HG02852 (cell line): ENCODE measurements at regions not wholly inside any gene's neighbourhood (a gene's known extent, or its start where the extent isn't known, plus 50 kb on each side); places are given as distances from the start of the nearest gene placed in this dataset.

Experiments used
- ATAC-seq: cut with Tn5 transposase; IDR thresholded peaks from one replicate; pipeline ENCODE4 v1.9.1; 2021; ENCODE audit warnings: mild to moderate bottlenecking, moderate library complexity; ENCODE audit not compliant: unreplicated experiment

DNA sequence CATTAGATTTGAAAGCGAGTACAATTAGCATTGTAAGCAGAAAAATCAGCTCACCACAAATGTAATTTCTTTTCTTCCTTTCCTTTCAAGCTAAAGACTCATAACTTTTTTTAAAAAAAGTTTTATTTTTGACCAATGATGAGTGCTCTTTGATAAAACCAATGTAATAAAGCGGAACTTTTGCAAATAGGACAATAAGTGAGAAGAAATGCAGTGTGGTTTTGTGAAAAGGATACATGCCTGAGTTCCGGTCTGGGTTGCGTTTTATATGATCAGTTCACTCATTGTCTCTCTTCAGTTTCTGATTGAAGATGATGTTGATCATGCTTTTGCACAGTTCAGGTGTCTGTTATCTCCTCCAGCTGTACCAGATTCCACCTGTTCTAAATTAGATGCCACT, 274.4 kb downstream of the KLF12 start:
- no peak for ATAC-seq

DNA sequence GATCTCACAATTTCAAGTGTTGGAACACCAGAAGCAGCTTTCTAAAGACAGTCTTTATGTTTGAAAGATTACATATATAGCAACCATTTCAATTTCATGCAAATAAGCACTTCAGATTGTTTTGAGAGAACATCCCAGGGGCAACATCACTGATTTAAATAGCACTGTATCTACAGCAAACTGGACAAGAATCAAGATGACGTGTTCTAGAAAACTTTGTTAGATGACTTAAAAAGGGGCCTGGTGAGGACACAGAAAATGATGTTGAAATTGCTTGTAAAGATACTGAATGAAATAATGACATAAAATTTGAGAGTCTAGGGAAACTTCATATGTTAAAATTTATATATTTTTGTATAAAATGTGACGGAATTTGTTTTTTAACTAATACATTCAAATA, 277.1 kb downstream of the KLF12 start:
- ATAC-seq: no peak

DNA sequence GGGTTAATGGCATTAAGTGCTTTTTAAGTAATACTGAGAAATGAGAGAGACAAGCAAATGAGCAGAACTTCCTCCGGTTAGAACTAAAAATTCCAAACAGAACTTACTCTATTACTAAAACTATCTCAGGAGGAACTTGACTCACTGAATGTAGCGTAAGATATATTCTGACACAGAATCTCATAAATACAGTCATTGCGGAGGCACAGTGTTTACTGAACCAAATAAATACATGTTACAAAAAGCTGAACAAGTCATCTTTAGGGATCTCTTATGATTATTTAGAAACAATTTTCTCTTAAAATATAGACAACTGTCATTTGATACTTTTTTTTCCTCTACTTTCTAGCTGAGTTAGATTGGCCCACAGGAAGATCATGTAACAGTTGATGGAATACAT, 283.1 kb downstream of the KLF12 start:
- peak; percentile 61 for ATAC-seq

DNA sequence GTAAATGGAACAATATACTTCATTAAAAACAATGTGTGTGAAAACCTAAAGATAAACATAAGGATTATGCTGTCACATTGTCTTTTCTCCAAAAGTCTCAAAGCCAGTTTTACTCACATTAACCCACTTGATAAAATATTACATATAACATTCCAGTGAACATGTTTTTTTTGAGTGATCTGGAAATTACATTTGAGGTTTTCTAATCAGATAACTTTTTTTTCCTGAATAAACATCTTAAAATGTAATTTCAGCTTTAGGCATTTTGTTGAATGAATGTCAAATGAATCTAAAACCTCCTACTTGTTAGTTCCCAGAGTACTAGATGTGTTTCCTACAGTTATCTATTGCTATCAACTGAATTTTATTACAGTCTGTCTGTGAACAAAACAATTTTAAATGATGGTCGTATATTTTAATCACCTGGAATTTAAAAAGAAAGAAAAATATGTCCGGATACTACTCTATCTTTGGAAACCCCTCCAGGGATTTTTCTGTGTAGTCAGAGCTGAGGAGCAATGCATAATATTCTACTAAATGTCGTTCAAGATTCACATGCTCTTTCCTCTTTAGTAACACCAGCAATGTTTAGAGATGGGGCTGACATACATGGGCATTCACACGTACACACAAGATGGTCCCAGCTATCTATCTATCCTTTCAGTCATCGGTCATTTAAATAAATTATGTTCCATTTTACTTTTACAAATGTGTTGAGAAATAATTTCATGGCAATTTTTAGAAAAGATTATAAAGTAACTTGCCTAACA, 283.9 kb downstream of the KLF12 start:
- no peak for ATAC-seq

DNA sequence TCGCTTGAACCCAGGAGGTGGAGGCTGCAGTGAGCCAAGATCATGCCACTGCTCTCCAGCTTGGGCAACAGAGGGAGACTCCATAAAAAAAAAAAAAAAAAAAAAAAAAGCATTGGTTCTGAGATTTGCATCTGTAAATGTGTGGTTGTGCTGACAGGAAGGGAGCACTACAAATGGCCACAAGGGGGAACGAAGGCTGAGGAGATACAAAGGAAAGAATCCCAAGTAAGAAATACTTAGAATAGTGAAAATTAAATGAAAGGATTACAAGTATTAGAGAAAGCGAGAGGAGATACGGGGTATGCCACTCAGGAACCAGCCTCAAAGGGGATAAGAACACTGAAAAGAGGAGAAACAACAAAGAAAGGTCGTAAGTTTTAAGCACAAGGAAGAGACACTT, 284.9 kb downstream of the KLF12 start:
- ATAC-seq: peak; percentile 67

DNA sequence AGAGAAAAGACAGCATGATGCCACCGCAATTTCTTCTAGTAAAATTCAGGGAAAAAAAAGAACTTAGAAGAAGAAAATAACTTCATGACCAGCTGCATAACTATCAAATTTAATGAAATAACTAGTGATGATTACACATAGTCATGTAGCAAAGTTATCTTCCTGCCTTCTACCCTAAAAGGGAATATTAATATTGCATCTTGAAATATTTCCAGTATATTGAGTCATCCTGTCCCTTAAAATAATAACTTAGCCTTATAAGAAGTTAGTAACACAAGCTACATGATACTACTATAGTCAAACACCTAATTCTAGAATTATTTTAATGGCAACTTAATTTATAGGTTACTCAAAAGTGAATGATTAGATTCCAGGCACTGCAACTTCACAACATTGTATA, 289.2 kb downstream of the KLF12 start:
- no peak for ATAC-seq

DNA sequence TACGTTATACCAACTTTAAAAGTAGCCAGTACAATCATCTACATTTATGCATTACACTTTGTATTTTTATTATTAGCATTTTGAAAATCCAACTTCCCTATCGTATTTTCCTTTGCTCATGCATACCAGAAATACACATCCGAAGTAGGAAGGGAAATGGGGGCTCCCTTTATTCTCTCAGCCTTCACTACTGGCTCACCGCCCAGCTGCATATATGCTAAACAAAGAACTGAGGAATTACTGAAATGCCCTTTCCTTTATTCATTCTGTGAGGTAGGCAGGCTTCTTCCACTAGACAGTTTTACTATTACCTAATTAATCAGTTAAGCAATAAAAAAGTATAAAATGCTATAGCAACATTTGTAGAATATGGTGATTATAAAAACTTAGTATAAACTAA, 291.6 kb downstream of the KLF12 start:
- ATAC-seq: no peak

DNA sequence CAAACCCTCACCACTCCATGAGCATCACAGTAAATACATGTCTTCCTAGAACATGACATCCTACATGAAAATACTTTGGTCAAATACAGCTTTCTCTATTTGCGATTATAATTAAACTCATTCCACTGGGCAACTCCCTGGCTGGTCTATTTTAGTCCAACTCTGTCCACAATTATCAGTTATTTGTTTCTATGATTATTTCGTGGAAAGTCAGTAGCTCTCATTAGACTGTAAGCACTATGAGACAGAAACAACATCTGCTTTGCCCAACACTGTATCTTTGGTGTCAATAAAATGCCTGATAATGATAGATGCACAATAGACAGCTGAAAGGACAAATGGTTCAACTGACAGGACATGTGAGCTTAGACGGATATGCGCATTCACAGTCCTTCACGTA, 292.0 kb downstream of the KLF12 start:
- ATAC-seq: no peak

DNA sequence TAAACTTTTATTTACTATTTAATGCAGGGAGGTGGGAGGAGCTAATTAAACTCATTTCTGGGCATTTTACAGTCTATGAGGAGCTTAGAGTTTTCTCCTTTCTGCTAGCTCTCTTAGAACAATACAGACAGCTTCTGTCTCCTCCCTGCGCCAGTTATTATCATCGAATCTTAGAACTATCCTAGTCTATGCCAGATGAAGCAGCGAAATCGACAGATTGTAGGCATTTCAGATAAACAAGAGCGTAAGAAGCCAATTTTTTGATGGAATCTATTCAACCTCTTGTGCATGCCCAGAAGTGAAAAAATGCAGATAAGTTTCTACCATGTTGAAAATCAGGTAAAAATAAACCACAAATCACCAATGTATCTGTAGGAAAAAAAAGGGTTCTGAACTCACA, 297.1 kb downstream of the KLF12 start:
- no peak for ATAC-seq

DNA sequence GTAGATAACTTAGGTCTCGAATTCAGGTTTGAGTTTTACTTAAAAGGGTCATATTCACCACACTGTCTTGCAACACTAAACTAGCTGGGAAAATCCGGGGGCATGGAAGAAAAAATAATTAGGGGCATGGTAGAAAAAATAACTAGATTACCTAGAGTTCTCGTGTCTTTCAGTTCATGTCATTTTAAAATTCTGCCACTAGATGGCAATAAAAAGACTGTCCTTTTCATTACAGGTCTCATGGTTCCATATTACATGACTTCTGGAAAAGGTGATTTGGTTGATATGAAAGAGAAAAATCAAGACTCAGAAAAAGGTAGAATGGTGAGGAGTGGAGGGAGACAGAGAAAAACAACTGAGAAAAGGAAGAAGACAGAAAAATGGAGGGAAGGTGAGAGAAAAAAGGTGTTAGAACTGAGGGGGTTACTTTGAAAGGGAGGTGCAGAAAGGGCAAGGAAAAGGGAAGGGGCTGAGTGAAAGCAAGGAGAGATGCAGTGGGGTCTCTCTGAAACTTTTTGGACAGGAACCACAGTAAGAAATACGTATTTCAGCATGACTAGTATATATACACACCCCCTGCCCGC, 299.0 kb downstream of the KLF12 start:
- ATAC-seq: peak; percentile 72

DNA sequence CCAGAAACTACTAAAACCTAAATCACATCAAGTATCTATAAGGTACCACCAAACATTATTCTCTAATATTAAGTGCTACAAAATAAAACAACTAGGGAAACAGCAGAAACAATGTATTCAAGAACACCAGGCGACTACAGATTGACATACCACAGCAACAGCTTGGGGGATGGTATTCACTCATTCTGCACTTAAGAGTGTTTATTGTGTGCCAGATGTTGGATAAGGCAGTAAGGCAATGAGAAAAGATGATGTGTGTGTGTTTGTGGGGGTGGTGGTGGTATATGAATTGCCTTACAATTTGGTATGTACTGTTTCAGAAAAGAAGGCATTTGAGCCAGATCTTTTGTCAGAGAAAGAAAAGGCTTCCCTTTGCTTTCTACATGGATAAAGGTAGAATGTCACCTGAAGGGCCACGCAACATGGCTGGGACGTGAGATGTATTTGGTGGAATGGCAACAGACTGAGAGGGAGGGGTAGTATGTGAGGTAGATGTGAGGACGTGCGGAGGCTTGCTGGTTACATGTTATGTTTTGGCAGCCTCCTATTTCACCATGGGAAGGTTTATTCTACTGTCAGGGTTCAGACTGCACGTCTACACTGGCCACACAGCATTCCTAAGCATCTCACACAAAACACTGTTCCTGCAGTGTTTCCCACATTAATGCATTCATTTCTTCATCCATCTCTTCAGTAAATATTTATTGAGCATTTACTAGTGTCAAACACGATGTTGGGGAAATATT, 300.7 kb downstream of the KLF12 start:
- no peak for ATAC-seq

DNA sequence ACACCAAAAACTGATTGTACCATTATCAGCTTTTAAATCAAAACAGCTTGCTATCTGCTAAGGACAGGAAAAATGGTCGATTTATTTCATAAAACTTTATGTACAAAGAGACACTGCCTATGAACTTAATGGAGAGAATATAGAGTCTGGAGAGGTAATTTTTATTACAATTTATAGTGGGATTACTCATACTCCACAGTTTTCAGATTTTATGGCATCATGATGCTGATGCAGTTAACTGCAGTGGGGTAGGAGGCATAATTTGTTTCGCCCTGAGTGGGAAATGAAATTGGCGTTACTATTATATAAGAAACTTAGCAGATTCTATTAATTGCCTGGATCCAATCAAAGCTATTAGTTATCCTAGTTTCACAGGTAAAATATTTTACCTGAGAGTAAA, 301.4 kb downstream of the KLF12 start:
- ATAC-seq: no peak

DNA sequence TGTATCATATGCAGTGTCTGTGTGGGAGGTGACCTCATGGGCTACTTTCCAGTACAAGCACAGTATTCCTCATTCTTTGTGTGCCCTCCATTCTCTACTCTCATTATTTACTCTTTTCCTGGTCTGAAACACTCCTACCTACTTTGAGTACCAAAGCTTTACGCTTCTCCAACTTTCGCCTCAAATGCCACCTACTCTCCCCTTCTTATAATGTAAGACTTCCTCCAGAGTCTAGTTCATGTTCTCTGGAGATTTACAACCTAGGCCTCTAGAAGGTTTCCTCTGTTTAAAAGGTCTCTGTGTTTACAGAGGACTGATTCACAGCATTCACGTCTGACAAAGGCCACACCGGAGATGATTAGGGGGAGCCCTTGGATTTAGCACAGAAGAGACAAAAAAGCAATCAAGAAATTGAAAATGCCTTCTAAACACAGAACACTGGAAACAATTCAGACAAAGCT, 302.0 kb downstream of the KLF12 start:
- ATAC-seq: no peak

DNA sequence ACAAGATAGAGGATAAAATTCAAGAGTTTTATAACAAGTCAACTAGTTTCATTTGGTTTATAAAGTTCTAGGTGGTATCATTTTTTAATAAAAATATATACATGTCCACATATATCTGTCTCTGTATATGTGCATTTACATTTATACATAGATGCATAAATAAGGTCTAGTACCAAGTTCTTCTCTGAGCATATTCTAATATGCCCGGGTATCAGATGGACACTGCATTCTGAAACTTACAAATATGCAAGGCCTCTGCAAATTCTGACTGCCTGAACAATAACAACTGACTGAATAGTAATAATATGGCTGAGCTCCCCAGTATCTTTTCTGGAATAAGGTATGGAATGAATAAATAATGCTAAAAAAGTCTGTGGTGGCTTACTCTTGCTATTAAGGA, 304.8 kb downstream of the KLF12 start:
- ATAC-seq: no peak

DNA sequence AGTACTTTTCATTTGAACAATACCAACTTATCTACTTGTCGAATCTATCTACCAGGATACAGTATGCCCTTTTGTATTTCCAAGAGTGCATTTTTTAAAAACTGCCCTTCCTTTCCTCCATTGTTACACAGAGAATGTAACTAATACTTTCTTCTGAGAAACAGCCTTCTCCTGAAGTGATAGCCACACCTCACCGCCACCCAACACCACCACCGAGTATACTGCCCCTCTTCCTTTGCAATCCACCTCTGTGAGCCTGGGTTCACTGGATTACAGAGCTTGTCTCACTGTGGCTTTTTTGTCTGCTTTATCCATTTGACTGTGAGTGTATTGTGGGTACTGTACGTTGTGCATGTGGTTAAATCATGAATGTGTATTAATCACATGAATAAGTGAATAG, 305.4 kb downstream of the KLF12 start:
- no peak for ATAC-seq

DNA sequence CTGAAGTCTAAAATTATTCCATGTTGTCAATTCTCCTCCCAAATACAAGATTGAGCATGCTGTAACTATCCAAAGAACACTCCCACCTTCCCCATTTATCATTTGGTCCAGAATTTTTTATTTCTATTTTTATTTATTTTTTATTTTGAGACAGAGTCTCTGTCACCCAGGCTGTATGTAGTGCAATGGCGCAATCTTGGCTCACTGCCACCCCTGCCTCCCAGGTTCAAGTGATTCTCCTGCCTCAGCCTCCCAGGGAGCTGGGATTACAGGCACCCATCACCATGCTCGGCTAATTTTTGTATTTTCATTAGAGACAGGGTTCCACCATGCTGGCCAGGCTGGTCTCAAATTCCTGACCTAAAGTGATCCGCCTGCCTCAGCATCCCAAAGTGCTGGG, 306.8 kb downstream of the KLF12 start:
- ATAC-seq: no peak

DNA sequence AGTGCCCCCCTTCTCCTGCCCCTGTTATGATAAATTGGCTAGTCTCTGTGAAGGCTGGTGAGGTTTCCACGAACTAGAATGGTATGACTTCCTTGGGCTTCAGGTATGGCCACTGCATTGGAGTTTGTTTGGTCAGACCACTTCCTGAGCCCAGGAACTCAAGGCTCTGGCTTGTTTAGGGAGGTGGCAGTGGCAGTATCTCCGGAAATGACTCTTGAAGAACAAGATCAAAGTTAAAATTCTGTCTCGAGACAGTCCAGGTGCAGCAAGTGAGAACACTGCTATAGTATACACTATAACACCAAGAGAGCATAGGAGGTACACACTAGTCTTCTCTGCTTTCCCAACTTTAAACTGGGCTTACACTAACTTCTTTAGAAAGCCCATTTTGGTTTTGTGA, 309.1 kb downstream of the KLF12 start:
- ATAC-seq: no peak

DNA sequence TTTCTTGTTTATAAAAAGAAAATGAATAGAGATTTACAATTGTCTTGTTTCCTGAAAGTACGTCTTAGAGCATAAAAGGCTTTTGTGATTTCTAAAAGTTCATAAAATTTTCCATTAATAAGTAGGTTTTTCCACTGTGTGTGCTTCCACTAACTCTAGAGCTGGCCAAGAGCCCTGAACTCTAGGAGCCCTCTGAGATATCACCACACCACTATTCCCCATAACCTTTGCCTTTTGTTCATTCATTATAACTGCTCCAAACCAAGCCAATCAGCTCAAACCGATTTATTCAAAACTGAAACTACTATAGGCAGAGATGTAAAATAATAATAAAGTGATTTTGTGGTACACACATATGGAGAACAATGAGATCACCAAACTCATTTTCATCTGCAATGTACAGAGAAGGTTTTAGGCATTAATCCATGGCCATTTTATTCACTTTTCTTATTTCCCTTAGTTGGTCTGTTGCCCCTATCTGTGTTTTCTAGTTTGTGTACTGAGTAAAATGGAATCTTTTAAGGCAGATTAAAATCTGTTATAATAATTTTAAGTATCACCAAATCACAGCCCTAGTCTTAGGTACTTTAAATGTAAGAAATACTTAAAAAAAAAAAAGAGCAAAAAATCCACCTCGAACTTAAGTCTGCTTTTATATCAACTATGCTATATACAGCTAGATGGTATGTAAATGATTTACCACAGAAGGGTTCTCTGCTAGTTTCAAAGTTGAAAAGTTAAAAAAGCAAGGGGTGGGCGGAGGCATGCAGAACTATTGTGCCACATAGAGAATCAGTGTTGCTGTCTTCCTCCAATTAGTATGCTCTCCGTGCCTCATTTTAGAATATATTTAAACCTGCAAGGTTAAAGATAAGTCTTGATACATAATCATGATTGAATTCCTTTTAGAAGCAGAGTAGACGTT, 311.3 kb downstream of the KLF12 start:
- no peak for ATAC-seq

DNA sequence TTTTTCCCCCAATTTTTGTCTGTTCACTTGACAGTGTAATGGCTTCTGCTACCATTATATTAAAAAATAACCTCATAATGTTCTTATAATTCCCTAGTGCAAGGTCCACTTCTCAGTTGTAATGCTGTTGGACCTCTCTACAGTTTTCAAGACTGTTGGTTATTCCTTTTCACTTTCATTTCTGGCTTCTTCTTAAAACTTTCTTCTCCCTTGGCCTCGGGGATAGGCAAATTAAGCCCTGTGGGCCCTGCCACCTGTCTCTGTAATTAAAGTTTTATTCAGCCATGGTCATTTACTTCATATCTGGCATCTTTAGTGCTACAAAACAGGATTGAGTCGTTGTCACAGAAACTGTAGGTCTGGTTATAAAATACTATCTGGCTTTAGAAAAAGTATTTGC, 313.5 kb downstream of the KLF12 start:
- ATAC-seq: peak; percentile 78

DNA sequence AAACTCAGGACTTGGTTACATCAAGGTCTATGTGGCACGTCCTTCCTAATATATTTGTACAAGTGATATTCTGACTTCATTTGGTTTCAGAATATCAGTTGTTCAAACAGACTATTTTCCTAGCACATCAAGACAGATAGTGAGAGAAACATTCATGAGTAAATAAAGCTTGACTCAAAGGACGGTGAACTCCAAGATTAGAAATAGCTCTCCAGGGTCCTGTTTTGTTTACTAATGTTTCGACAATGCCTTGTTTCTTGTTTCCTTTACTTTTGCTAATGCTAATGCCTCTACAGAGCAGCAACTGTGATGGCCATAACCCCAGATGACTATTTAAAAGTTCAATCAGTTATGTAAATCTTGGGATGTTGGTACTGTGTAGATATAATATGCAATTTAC, 313.9 kb downstream of the KLF12 start:
- ATAC-seq: peak; percentile 2

DNA sequence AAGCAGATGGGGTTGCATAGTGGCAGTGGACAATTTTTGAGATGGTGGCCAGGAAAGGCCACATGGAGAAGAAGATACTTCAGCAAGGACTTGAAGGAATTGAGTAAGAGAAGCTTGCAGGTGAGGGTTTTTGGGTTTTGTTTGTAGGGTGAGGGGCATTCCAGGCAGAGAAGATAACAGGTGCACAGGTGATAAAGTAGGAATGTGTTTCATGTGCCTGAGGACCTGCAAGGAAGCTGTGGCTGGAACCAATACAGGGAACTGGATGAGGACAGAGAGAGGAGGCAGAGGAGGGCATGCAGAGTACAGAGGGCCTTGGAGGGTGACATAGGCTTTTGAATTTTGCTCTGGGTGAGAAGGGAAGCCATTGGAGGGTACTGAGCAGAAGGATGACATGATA, 314.5 kb downstream of the KLF12 start:
- ATAC-seq: no peak
